HEK293 (cell line): ENCODE measurements at regions not wholly inside any gene's neighbourhood (a gene's known extent, or its start where the extent isn't known, plus 50 kb on each side); places are given as distances from the start of the nearest gene placed in this dataset.

ENCODE experiments used
- CTCF ChIA-PET: fragments of 350-600 bp; formaldehyde crosslinking; extraction: SDS; loops from one replicate; lab custom pipeline; 2021; ENCODE audit warnings: antibody characterized with exemption; lab: Yijun Ruan, JAX
- POLR2A ChIA-PET: fragments of 300-600 bp; formaldehyde crosslinking; extraction: SDS; loops from one replicate; lab custom pipeline; 2020; ENCODE audit warnings: antibody characterized with exemption, inconsistent platforms; lab: Yijun Ruan, JAX
- H3K27ac ChIP-seq: fragments of 200-500 bp; sonication (Bioruptor generic); 2 replicates; pipeline ENCODE4 v1.5.1; 2014; ENCODE audit warnings: low read depth, low read length, control low read depth, inconsistent platforms; ENCODE audit errors: extremely low read depth
- H3K36me3 ChIP-seq, 2 experiments: fragments of 200-500 bp in 1 of 2; sonication (Bioruptor generic) in 1 of 2; 1 replicate in 1 of 2; 2 replicates in 1 of 2; pipeline ENCODE4 v1.5.1; 2014 to 2017; ENCODE audit warnings: inconsistent platforms in 2 of 2, low read length in 2 of 2; ENCODE audit not compliant: control insufficient read depth in 2 of 2, insufficient read depth in 1 of 2
- H3K4me1 ChIP-seq: fragments of 200-500 bp; sonication (Bioruptor generic); 2 replicates; pipeline ENCODE4 v1.5.1; 2014; ENCODE audit warnings: mild to moderate bottlenecking, low read length, inconsistent platforms; ENCODE audit not compliant: control insufficient read depth, insufficient read depth
- H3K4me3 ChIP-seq: 2 replicates; pipeline ENCODE4 v1.5.1; 2011; ENCODE audit warnings: low read depth, mild to moderate bottlenecking, control low read depth, low read length, moderate library complexity
- H3K9me3 ChIP-seq: fragments of 200-500 bp; sonication (Bioruptor generic); 2 replicates; pipeline ENCODE4 v1.5.1; 2014; ENCODE audit warnings: low read depth, low read length, inconsistent platforms; ENCODE audit not compliant: control insufficient read depth, insufficient read depth
- GLIS2 ChIP-seq: fragments of 450-650 bp; formaldehyde crosslinking; IDR thresholded peaks from 2 replicates; pipeline ENCODE4 v1.5.1; 2016; ENCODE audit warnings: missing biosample characterization, missing genetic modification characterization
- HOXD13 ChIP-seq: sonication (generic); formaldehyde crosslinking; IDR thresholded peaks from 2 replicates; pipeline ENCODE4 v1.8.0; 2022; ENCODE audit warnings: missing genetic modification reagents, borderline replicate concordance
- KLF1 ChIP-seq: fragments of 450-650 bp; formaldehyde crosslinking; IDR thresholded peaks from 2 replicates; pipeline ENCODE4 v1.5.1; 2016; ENCODE audit warnings: missing biosample characterization, missing genetic modification characterization
- MYNN ChIP-seq: fragments of 450-650 bp; formaldehyde crosslinking; IDR thresholded peaks from 2 replicates; pipeline ENCODE4 v1.5.1; 2016; ENCODE audit warnings: missing biosample characterization, missing genetic modification characterization, borderline replicate concordance
- PRDM10 ChIP-seq: fragments of 450-650 bp; formaldehyde crosslinking; IDR thresholded peaks from 2 replicates; pipeline ENCODE4 v1.5.1; 2016; ENCODE audit warnings: missing biosample characterization, missing genetic modification characterization
- RBAK ChIP-seq: fragments of 450-650 bp; formaldehyde crosslinking; IDR thresholded peaks from 2 replicates; pipeline ENCODE4 v1.5.1; 2016; ENCODE audit warnings: missing biosample characterization, missing genetic modification characterization
- SCRT2 ChIP-seq: fragments of 450-650 bp; formaldehyde crosslinking; IDR thresholded peaks from 2 replicates; pipeline ENCODE4 v1.5.1; 2016; ENCODE audit warnings: missing biosample characterization, missing genetic modification characterization
- WT1 ChIP-seq: fragments of 450-650 bp; formaldehyde crosslinking; IDR thresholded peaks from 2 replicates; pipeline ENCODE4 v1.5.1; 2016; ENCODE audit warnings: missing biosample characterization, missing genetic modification characterization
- ZBTB7A ChIP-seq: fragments of 450-650 bp; formaldehyde crosslinking; IDR thresholded peaks from 2 replicates; pipeline ENCODE4 v1.5.1; 2016; ENCODE audit warnings: low read depth, missing biosample characterization, missing genetic modification characterization
- ZEB2 ChIP-seq: fragments of 450-650 bp; formaldehyde crosslinking; IDR thresholded peaks from 2 replicates; pipeline ENCODE4 v1.5.1; 2016; ENCODE audit warnings: missing biosample characterization, missing genetic modification characterization
- ZNF140 ChIP-seq: fragments of 450-650 bp; formaldehyde crosslinking; IDR thresholded peaks from 2 replicates; pipeline ENCODE4 v1.5.1; 2016; ENCODE audit warnings: missing biosample characterization, missing genetic modification characterization
- ZNF174 ChIP-seq: fragments of 450-650 bp; formaldehyde crosslinking; IDR thresholded peaks from 2 replicates; pipeline ENCODE4 v1.5.0; 2017; ENCODE audit warnings: missing biosample characterization, mild to moderate bottlenecking, missing genetic modification characterization
- ZNF18 ChIP-seq: fragments of 450-650 bp; formaldehyde crosslinking; IDR thresholded peaks from 2 replicates; pipeline ENCODE4 v1.5.1; 2016; ENCODE audit warnings: missing biosample characterization, missing genetic modification characterization
- ZNF24 ChIP-seq: fragments of 450-650 bp; formaldehyde crosslinking; IDR thresholded peaks from 2 replicates; pipeline ENCODE4 v1.5.1; 2016; ENCODE audit warnings: missing biosample characterization, missing genetic modification characterization
- ZNF248 ChIP-seq: fragments of 450-650 bp; formaldehyde crosslinking; IDR thresholded peaks from 2 replicates; pipeline ENCODE4 v1.5.1; 2017; ENCODE audit warnings: missing biosample characterization, missing genetic modification characterization
- ZNF274 ChIP-seq, 2 experiments: fragments of 200-500 bp in 1 of 2; fragments of 450-650 bp in 1 of 2; sonication (Bioruptor generic) in 1 of 2; formaldehyde crosslinking in 1 of 2; IDR thresholded peaks; 2 replicates each; pipeline versions ENCODE4 v1.5.1 to v1.6.1; 2014 to 2016; ENCODE audit warnings: borderline replicate concordance in 1 of 2, inconsistent platforms in 1 of 2, low read length in 1 of 2, missing biosample characterization in 1 of 2, missing genetic modification characterization in 1 of 2
- ZNF335 ChIP-seq: fragments of 450-650 bp; formaldehyde crosslinking; conservative IDR thresholded peaks from 2 replicates; pipeline ENCODE4 v1.5.1; 2016; ENCODE audit warnings: missing biosample characterization, missing genetic modification characterization
- ZNF423 ChIP-seq: fragments of 450-650 bp; formaldehyde crosslinking; IDR thresholded peaks from 2 replicates; pipeline ENCODE4 v1.5.1; 2016; ENCODE audit warnings: missing biosample characterization, missing genetic modification characterization
- ZNF510 ChIP-seq: fragments of 450-650 bp; formaldehyde crosslinking; IDR thresholded peaks from 2 replicates; pipeline ENCODE4 v1.5.1; 2018; ENCODE audit warnings: mild to moderate bottlenecking, missing genetic modification characterization, missing biosample characterization; ENCODE audit not compliant: insufficient replicate concordance
- ZNF514 ChIP-seq: fragments of 450-650 bp; formaldehyde crosslinking; IDR thresholded peaks from 2 replicates; pipeline ENCODE4 v1.5.1; 2016; ENCODE audit warnings: missing biosample characterization, missing genetic modification characterization
- ZNF529 ChIP-seq: fragments of 450-650 bp; formaldehyde crosslinking; IDR thresholded peaks from 2 replicates; pipeline ENCODE4 v1.5.1; 2017; ENCODE audit warnings: missing genetic modification characterization, missing biosample characterization; ENCODE audit not compliant: insufficient replicate concordance
- ZNF549 ChIP-seq: fragments of 450-650 bp; IDR thresholded peaks from 2 replicates; pipeline ENCODE4 v1.5.1; 2018; ENCODE audit warnings: missing biosample characterization, missing genetic modification characterization, mild to moderate bottlenecking, inconsistent platforms, moderate library complexity
- ZNF624 ChIP-seq: fragments of 450-650 bp; formaldehyde crosslinking; IDR thresholded peaks from 2 replicates; pipeline ENCODE4 v1.5.1; 2017; ENCODE audit warnings: missing biosample characterization, missing genetic modification characterization
- ZNF626 ChIP-seq: fragments of 450-650 bp; sonication (Bioruptor Pico); formaldehyde crosslinking; IDR thresholded peaks from 2 replicates; pipeline ENCODE4 v1.5.1; 2018; ENCODE audit warnings: missing biosample characterization, missing genetic modification characterization, inconsistent platforms
- ZNF660 ChIP-seq: fragments of 450-650 bp; IDR thresholded peaks from 2 replicates; pipeline ENCODE4 v1.5.1; 2018; ENCODE audit warnings: missing biosample characterization, mild to moderate bottlenecking, missing genetic modification characterization
- ZNF776 ChIP-seq: fragments of 450-650 bp; formaldehyde crosslinking; IDR thresholded peaks from 2 replicates; pipeline ENCODE4 v1.5.0; 2017; ENCODE audit warnings: missing biosample characterization, missing genetic modification characterization, borderline replicate concordance
- TF ChIP-seq, protein P1 (sequence below): fragments of 450-650 bp; formaldehyde crosslinking; IDR thresholded peaks from 2 replicates; pipeline ENCODE4 v1.5.1; 2017; ENCODE audit warnings: missing biosample characterization, missing genetic modification characterization
- TF ChIP-seq, protein P2 (sequence below): fragments of 450-650 bp; formaldehyde crosslinking; IDR thresholded peaks from 2 replicates; pipeline ENCODE4 v1.5.1; 2016; ENCODE audit warnings: missing biosample characterization, missing genetic modification characterization

- POLR2A ChIA-PET = no interaction called here
- no peak overlapping the region for H3K27ac ChIP-seq
- no peaks in the 10 kb centered on the region for H3K36me3 ChIP-seq
- H3K4me3 ChIP-seq = no peak overlapping the region
- TF ChIP-seq ZNF514 (no peak), GLIS2 (tag by site-specific recombination) (no peak), HOXD13 (CRISPR knock-in tag) (no peak), PRDM10 (tag by site-specific recombination) (no peak), ZNF335 (no peak), SCRT2 (tag by site-specific recombination) (no peak), RBAK (tag by site-specific recombination) (no peak), ZNF549 (tag by site-specific recombination) (no peak), ZNF510 (tag by site-specific recombination) (no peak), ZBTB7A (tag by site-specific recombination) (no peak), ZNF274 (IDR thresholded peaks at IDR 0.05; ENCODE audit: low read length) (no peak), ZNF274 (tag by site-specific recombination; IDR thresholded peaks at IDR 0.05; ENCODE audit: borderline replicate concordance) (no peak), ZNF140 (tag by site-specific recombination) (no peak), ZNF626 (tag by site-specific recombination) (no peak), ZNF24 (tag by site-specific recombination) (no peak)
- TF ChIP-seq, all 188 proteins: peak for 0
- Histone ChIP-seq H3K9me3 (no peaks in the 10 kb centered on the region), H3K4me1 (no peaks in the 10 kb centered on the region)
- CTCF ChIA-PET = no interaction called here
Measured at GRCh38 chr11:129702410-129703398, 112.9 kb upstream of the TMEM45B start.

- H3K36me3 ChIP-seq = no peaks in the 10 kb centered on the region
- no peak overlapping the region for H3K27ac ChIP-seq
- no peaks in the 10 kb centered on the region for H3K9me3 ChIP-seq
- H3K4me3 ChIP-seq = no peak overlapping the region
- ChIA-PET CTCF (interaction anchor here (0.6 to 1.4 kb wide), 2 partner anchors 46 kb away, joined by 3 to 5 read pairs; no protein-coding TSS in a partner anchor), POLR2A (no interaction called here)
- no peaks in the 10 kb centered on the region for H3K4me1 ChIP-seq
- TF ChIP-seq ZNF624 (tag by site-specific recombination) (no peak), ZNF776 (tag by site-specific recombination) (no peak), ZNF514 (no peak), ZNF174 (no peak), MYNN (no peak), ZNF529 (no peak), ZEB2 (no peak), ZNF18 (tag by site-specific recombination) (no peak), ZNF660 (tag by site-specific recombination) (0 out of 2 replicates have a peak, but pooled peaks have one; percentile 19), ZNF423 (tag by site-specific recombination) (no peak), KLF1 (no peak), WT1 (tag by site-specific recombination) (no peak), ZNF248 (no peak)
- TF ChIP-seq, protein P1, sequence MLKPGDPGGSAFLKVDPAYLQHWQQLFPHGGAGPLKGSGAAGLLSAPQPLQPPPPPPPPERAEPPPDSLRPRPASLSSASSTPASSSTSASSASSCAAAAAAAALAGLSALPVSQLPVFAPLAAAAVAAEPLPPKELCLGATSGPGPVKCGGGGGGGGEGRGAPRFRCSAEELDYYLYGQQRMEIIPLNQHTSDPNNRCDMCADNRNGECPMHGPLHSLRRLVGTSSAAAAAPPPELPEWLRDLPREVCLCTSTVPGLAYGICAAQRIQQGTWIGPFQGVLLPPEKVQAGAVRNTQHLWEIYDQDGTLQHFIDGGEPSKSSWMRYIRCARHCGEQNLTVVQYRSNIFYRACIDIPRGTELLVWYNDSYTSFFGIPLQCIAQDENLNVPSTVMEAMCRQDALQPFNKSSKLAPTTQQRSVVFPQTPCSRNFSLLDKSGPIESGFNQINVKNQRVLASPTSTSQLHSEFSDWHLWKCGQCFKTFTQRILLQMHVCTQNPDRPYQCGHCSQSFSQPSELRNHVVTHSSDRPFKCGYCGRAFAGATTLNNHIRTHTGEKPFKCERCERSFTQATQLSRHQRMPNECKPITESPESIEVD (tag by site-specific recombination) = 0 out of 2 replicates have a peak, but pooled peaks have one; percentile 17
- TF ChIP-seq, protein P2, sequence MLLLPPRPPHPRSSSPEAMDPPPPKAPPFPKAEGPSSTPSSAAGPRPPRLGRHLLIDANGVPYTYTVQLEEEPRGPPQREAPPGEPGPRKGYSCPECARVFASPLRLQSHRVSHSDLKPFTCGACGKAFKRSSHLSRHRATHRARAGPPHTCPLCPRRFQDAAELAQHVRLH = no peak
Measured at GRCh38 chr11:129703846-129704245, 111.8 kb upstream of the TMEM45B start.
